ENCODE measurements at regions not wholly inside any gene's neighbourhood (a gene's known extent, or its start where the extent isn't known, plus 50 kb on each side); places are given as distances from the start of the nearest gene placed in this dataset.

DNA sequence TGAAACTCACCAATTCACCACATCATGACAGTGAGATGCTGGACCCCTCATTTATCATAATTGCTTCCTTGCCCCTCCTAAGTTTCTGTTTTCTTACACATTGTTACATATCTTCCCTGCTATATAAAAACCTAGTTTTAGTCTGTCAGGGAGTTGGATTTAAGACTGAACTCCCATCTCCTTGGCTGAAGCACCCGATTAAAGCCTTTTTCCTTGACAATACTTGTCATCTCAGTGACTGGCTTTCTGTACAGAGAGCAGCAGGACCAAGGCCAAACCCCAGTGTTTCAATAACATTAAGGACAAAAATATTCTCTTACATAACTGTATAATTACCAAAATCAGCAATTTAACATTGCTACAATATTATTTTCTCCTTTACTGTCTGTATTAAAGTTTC, 928.4 kb downstream of the TMTC2 start:
- TF ChIP-seq, protein P1, sequence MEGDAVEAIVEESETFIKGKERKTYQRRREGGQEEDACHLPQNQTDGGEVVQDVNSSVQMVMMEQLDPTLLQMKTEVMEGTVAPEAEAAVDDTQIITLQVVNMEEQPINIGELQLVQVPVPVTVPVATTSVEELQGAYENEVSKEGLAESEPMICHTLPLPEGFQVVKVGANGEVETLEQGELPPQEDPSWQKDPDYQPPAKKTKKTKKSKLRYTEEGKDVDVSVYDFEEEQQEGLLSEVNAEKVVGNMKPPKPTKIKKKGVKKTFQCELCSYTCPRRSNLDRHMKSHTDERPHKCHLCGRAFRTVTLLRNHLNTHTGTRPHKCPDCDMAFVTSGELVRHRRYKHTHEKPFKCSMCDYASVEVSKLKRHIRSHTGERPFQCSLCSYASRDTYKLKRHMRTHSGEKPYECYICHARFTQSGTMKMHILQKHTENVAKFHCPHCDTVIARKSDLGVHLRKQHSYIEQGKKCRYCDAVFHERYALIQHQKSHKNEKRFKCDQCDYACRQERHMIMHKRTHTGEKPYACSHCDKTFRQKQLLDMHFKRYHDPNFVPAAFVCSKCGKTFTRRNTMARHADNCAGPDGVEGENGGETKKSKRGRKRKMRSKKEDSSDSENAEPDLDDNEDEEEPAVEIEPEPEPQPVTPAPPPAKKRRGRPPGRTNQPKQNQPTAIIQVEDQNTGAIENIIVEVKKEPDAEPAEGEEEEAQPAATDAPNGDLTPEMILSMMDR (IDR thresholded peaks at IDR 0.05): no peak
- no peak for TF ChIP-seq POLR2A (IDR thresholded peaks at IDR 0.05)
